ENCODE measurements at regions not wholly inside any gene's neighbourhood (a gene's known extent, or its start where the extent isn't known, plus 50 kb on each side); places are given as distances from the start of the nearest gene placed in this dataset.
A peak's percentile ranks its signal among the peaks of the same experiment; 100 is the strongest.

DNA sequence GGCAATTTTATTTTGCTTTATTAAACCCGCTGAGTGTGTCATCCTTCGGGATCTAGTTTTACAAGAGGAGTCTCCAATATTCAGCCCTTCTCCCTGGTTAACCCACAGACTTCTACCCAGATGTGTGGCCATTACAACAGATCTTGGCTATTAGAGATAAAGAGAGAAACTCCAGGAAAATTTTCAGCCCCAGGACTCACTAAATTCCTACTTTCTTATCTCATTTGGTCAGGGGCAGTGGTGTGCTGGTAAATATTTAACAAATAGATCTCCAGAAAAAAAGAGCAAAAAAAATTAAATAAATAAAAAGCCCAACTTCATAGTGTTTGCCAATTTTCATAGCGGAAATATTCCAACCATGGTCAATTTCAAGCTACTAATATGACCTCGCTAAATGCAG lies 168.4 kb downstream of the RND3 start:
- H2AFZ ChIP-seq (ENCODE audit: low read length, unreplicated experiment), result no peak overlapping the region
- no peaks in the 10 kb centered on the region for H3K4me1 ChIP-seq (ENCODE audit: control insufficient read depth, insufficient read depth, low read length, unreplicated experiment)
- no peaks in the 10 kb centered on the region for H3K79me2 ChIP-seq (ENCODE audit: control insufficient read depth, insufficient read depth, low read length, unreplicated experiment)

DNA sequence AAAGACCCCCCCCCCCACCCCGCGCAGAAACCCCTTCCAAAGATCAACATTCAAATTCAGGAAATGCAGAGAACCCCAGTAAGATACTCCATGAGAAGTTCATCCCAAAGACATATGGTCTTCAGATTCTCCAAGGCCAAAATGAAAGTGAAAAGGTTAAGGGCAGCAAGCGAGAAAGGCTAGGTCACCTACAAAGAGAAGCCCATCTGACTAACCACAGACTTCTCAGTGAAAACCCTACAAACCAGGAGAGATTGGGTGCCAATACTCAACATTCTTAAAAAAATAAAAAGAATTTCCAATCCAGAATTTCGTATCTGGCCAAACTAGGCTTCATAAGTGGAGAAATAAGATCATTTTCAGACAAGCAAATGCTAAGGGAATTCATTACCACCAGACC lies 175.2 kb downstream of the RND3 start:
- H3K4me1 ChIP-seq (ENCODE audit: control insufficient read depth, insufficient read depth, low read length, unreplicated experiment), result no peaks in the 10 kb centered on the region
- no peaks in the 10 kb centered on the region for H3K36me3 ChIP-seq (ENCODE audit: insufficient read depth, low read length)
- H3K27me3 ChIP-seq (ENCODE audit: insufficient read depth, low read length), result no peaks in the 10 kb centered on the region
- no peak overlapping the region for H3K27ac ChIP-seq (ENCODE audit: low read depth, low read length)
- H2AFZ ChIP-seq (ENCODE audit: low read length, unreplicated experiment), result no peak overlapping the region
- H3K4me3 ChIP-seq (ENCODE audit: low read depth, low read length), result no peak overlapping the region
- no peaks in the 10 kb centered on the region for H3K79me2 ChIP-seq (ENCODE audit: control insufficient read depth, insufficient read depth, low read length, unreplicated experiment)

More for the DNA sequence above, 168.4 kb downstream of the RND3 start:
- Histone ChIP-seq H3K27ac (ENCODE audit: low read depth, low read length) (no peak overlapping the region), H3K4me3 (ENCODE audit: low read depth, low read length) (no peak overlapping the region), H3K27me3 (ENCODE audit: insufficient read depth, low read length) (no peaks in the 10 kb centered on the region), H3K36me3 (ENCODE audit: insufficient read depth, low read length) (no peaks in the 10 kb centered on the region)

DNA sequence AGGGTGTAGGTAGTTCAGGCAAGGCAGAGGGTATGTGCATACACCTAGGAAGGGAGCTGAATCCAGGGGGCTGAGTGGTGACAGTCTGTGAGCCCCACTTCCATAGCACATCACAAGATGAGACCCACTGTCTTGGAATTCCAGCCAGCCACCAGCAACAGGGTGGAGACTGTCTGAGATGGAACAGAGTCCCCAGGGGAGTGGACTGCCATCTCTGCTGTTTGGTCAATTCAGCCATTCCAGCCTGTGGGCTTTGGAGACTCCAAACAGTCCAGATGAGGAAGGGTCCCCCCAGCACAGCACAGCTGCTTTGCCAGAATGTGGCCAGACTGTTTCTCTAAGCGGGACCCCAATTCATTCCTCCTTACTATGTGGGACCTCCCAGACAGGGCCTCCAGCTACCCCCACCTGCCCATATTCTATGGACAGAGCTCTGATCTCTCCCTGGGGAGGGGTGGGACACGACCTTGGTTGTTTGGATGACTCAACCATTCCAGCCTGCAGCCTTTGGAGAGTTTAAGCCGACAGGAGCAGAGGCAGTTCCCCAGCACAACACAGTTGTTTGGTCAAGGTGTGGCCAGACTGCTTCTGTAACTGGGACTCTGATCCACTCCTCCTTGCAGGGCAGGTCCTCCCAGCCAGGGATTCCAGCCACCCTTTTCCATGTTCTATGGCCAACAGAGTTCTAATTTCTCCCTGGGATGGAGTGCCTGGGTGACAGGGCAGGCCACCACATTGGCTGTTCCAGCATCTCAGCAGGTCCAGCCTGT lies 178.0 kb downstream of the RND3 start:
- no peaks in the 10 kb centered on the region for H3K27me3 ChIP-seq (ENCODE audit: insufficient read depth, low read length)
- no peaks in the 10 kb centered on the region for H3K4me1 ChIP-seq (ENCODE audit: control insufficient read depth, insufficient read depth, low read length, unreplicated experiment)
- H3K79me2 ChIP-seq (ENCODE audit: control insufficient read depth, insufficient read depth, low read length, unreplicated experiment), result no peaks in the 10 kb centered on the region
- no peak overlapping the region for H2AFZ ChIP-seq (ENCODE audit: low read length, unreplicated experiment)
- H3K27ac ChIP-seq (ENCODE audit: low read depth, low read length), result no peak overlapping the region
- no peak overlapping the region for H3K4me3 ChIP-seq (ENCODE audit: low read depth, low read length)
- no peaks in the 10 kb centered on the region for H3K36me3 ChIP-seq (ENCODE audit: insufficient read depth, low read length)

DNA sequence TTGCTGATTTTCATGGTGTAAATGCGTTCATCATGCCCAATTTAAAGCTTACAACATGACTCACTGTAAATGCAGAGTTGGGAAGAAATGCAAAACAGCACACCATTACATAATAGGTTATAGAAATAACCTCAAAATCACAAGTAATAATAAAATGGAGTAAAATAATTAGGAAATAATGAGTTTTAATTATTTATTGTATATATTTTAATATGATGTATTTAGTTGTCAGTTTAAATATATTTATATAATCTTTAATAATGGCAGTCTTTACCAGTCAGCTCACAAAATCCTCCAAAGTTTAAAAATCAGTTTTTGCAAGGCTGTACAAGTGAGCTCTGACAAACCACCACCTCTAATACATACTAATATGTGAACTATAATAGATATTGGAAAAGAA lies 180.2 kb downstream of the RND3 start:
- no peaks in the 10 kb centered on the region for H3K27me3 ChIP-seq (ENCODE audit: insufficient read depth, low read length)
- H3K27ac ChIP-seq (ENCODE audit: low read depth, low read length), result no peak overlapping the region
- no peaks in the 10 kb centered on the region for H3K4me1 ChIP-seq (ENCODE audit: control insufficient read depth, insufficient read depth, low read length, unreplicated experiment)
- H2AFZ ChIP-seq (ENCODE audit: low read length, unreplicated experiment), result no peak overlapping the region
- no peaks in the 10 kb centered on the region for H3K79me2 ChIP-seq (ENCODE audit: control insufficient read depth, insufficient read depth, low read length, unreplicated experiment)
- H3K4me3 ChIP-seq (ENCODE audit: low read depth, low read length), result no peak overlapping the region
- no peaks in the 10 kb centered on the region for H3K36me3 ChIP-seq (ENCODE audit: insufficient read depth, low read length)

DNA sequence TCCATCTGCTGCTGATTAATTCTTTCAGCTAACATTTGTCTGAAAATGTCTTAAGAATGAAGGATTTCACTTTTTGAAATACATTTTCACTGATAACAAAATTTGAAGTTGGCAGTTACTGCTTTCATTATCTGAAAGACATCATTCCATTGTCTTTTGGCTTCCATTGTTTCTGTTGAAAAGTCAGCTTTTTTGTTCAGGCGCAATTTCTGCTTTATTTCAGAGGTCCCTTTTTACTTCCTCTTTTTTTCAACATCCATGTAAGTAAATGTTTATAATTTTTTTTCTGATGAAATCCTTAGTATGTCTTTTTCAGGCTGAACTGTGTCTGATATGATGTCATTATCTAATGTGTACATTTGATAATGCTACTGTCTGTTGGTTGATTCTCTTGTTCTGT lies 184.2 kb downstream of the RND3 start:
- H3K27ac ChIP-seq (ENCODE audit: low read depth, low read length), result no peak overlapping the region
- H2AFZ ChIP-seq (ENCODE audit: low read length, unreplicated experiment), result no peak overlapping the region
- H3K36me3 ChIP-seq (ENCODE audit: insufficient read depth, low read length), result no peaks in the 10 kb centered on the region
- no peaks in the 10 kb centered on the region for H3K79me2 ChIP-seq (ENCODE audit: control insufficient read depth, insufficient read depth, low read length, unreplicated experiment)
- no peak overlapping the region for H3K4me3 ChIP-seq (ENCODE audit: low read depth, low read length)
- H3K27me3 ChIP-seq (ENCODE audit: insufficient read depth, low read length), result no peaks in the 10 kb centered on the region
- H3K4me1 ChIP-seq (ENCODE audit: control insufficient read depth, insufficient read depth, low read length, unreplicated experiment), result no peaks in the 10 kb centered on the region

DNA sequence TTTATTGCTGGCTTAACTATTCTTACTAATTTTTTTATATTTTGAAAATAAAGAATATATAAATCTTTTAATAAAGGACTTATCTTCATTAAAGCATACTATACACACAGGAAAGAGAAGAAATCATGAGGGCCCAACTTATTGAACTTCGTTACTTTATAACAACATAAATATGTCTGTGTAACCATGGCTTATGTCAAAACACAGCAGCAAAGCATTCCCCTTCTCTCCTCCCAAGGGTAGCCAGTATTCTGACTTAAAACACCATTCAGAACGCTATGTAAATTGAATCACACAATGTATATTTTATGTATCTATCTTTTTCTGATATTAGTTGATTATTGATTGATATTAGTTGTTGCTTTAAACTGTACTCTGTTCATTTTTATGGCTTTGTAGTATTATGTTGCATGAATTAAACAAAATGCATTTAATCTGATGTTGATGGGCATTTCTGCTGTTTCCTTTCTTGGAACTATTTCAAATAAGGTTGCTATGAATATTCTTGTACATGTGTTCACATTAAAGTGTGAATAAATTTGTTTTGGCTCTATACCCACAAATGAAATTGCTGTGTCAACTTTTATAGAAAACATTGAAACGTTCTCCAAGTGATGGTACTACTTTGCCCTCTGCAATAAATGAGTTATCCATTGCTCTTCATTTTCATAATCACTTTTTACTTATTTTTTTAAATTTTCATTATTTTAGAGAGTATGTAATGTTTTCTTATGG lies 188.7 kb downstream of the RND3 start:
- H2AFZ ChIP-seq (ENCODE audit: low read length, unreplicated experiment), result no peak overlapping the region
- H3K4me1 ChIP-seq (ENCODE audit: control insufficient read depth, insufficient read depth, low read length, unreplicated experiment), result peaks cover 10% of the 10 kb centered on the region
- H3K79me2 ChIP-seq (ENCODE audit: control insufficient read depth, insufficient read depth, low read length, unreplicated experiment), result no peaks in the 10 kb centered on the region
- no peak overlapping the region for H3K4me3 ChIP-seq (ENCODE audit: low read depth, low read length)
- no peaks in the 10 kb centered on the region for H3K36me3 ChIP-seq (ENCODE audit: insufficient read depth, low read length)
- H3K27me3 ChIP-seq (ENCODE audit: insufficient read depth, low read length), result no peaks in the 10 kb centered on the region
- H3K27ac ChIP-seq (ENCODE audit: low read depth, low read length), result no peak overlapping the region

- Histone ChIP-seq H2AFZ (ENCODE audit: low read length, unreplicated experiment) (peak overlapping the region; percentile 10), H3K79me2 (ENCODE audit: control insufficient read depth, insufficient read depth, low read length, unreplicated experiment) (no peaks in the 10 kb centered on the region), H3K4me3 (ENCODE audit: low read depth, low read length) (no peak overlapping the region), H3K4me1 (ENCODE audit: control insufficient read depth, insufficient read depth, low read length, unreplicated experiment) (peaks cover 10% of the 10 kb centered on the region), H3K27ac (ENCODE audit: low read depth, low read length) (peak overlapping the region; percentile 35), H3K27me3 (ENCODE audit: insufficient read depth, low read length) (no peaks in the 10 kb centered on the region), H3K36me3 (ENCODE audit: insufficient read depth, low read length) (no peaks in the 10 kb centered on the region)
These were observed 190.5 kb downstream of the RND3 start for GRCh38 chr2:150296770-150297546.

- Histone ChIP-seq H3K4me3 (ENCODE audit: low read depth, low read length) (no peak overlapping the region), H3K36me3 (ENCODE audit: insufficient read depth, low read length) (no peaks in the 10 kb centered on the region), H3K4me1 (ENCODE audit: control insufficient read depth, insufficient read depth, low read length, unreplicated experiment) (peaks cover 10% of the 10 kb centered on the region), H2AFZ (ENCODE audit: low read length, unreplicated experiment) (peak overlapping the region; percentile 83), H3K79me2 (ENCODE audit: control insufficient read depth, insufficient read depth, low read length, unreplicated experiment) (no peaks in the 10 kb centered on the region), H3K27me3 (ENCODE audit: insufficient read depth, low read length) (no peaks in the 10 kb centered on the region), H3K27ac (ENCODE audit: low read depth, low read length) (no peak overlapping the region)
These were observed 191.9 kb downstream of the RND3 start for GRCh38 chr2:150295544-150295943.

GRCh38 chr2:150293771-150294170 lies 193.7 kb downstream of the RND3 start:
- Histone ChIP-seq H3K4me1 (ENCODE audit: control insufficient read depth, insufficient read depth, low read length, unreplicated experiment) (peaks cover 10% of the 10 kb centered on the region), H3K4me3 (ENCODE audit: low read depth, low read length) (no peak overlapping the region), H3K27me3 (ENCODE audit: insufficient read depth, low read length) (no peaks in the 10 kb centered on the region), H3K79me2 (ENCODE audit: control insufficient read depth, insufficient read depth, low read length, unreplicated experiment) (no peaks in the 10 kb centered on the region), H3K36me3 (ENCODE audit: insufficient read depth, low read length) (no peaks in the 10 kb centered on the region), H3K27ac (ENCODE audit: low read depth, low read length) (no peak overlapping the region), H2AFZ (ENCODE audit: low read length, unreplicated experiment) (no peak overlapping the region)

DNA sequence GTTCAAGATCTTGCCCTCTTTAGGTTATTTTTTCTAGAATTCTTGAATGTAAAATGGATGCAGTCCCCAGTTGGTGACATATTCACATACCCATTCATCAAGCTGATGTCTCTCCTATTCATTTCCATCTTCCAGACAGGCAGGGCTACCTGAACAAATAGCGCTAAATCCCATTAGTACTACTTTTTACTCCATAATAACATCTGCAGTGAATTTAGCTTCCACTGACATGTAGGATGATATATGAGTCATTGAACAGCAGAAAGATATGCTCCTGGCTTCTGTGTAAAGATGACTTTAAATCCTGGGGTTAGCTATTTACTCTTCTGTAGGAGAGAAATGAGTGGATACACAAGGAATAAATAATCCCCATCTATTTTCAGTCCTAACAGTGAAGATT lies 194.7 kb downstream of the RND3 start:
- H3K36me3 ChIP-seq (ENCODE audit: insufficient read depth, low read length), result no peaks in the 10 kb centered on the region
- H3K27me3 ChIP-seq (ENCODE audit: insufficient read depth, low read length), result no peaks in the 10 kb centered on the region
- H3K4me3 ChIP-seq (ENCODE audit: low read depth, low read length), result no peak overlapping the region
- peaks cover 10% of the 10 kb centered on the region for H3K4me1 ChIP-seq (ENCODE audit: control insufficient read depth, insufficient read depth, low read length, unreplicated experiment)
- no peak overlapping the region for H2AFZ ChIP-seq (ENCODE audit: low read length, unreplicated experiment)
- no peak overlapping the region for H3K27ac ChIP-seq (ENCODE audit: low read depth, low read length)
- H3K79me2 ChIP-seq (ENCODE audit: control insufficient read depth, insufficient read depth, low read length, unreplicated experiment), result no peaks in the 10 kb centered on the region

Measured in ACC112 (cell line).